GM18519 (cell line): ENCODE measurements at regions not wholly inside any gene's neighbourhood (a gene's known extent, or its start where the extent isn't known, plus 50 kb on each side); places are given as distances from the start of the nearest gene placed in this dataset.
"Not testable (repeated sequence)": the region's sequence is repeated elsewhere in the genome, so short reads cannot be mapped to it uniquely, and the experiment has no call there.

Experiments used
- ATAC-seq: cut with Tn5 transposase; IDR thresholded peaks from one replicate; pipeline ENCODE4 v1.9.1; 2021; ENCODE audit warnings: mild to moderate bottlenecking, moderate library complexity; ENCODE audit not compliant: unreplicated experiment, low FRiP score

DNA sequence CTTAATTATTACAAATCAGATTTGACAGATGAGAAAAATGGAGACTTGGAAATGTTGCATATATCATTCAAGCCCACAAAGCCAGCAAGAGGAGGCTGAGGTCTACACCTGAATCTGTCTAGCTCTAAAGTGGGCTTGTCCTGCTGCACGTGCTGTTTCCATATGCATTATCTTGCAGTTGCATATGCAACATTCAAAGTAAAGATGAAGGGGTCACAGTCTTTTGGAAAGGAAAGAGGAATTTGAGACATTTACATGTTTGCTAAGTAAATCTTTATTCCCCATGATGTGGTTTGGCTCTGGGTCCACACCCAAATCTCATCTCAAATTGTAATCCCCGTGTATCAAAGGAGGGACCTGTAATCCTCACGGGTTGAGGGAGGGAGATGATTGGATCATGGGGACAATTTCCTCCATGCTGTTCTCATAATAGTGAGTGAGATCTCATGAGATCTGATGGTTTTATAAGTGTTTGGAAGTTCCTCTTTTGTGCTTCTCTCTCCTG is 98.3 kb downstream of the BACH1 start:
- ATAC-seq, result no peak

DNA sequence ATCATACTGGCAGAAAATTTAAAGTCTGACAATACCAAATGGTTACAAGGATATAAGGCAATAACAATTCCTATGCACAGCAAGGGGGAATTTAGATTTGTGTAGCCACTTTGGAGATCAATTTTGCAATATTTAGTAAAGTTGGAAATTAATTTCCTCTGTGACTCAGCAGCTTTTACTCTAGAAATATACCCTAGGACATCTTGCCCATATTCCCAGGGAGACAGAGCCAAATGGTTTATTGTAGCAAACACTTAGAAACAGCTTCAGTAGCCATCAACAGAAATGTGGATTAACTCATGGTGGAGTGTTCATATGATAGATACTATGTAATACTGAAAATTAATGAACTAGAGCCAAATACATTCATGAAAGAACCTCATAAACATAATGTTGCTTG is 104.6 kb downstream of the BACH1 start:
- no peak for ATAC-seq

DNA sequence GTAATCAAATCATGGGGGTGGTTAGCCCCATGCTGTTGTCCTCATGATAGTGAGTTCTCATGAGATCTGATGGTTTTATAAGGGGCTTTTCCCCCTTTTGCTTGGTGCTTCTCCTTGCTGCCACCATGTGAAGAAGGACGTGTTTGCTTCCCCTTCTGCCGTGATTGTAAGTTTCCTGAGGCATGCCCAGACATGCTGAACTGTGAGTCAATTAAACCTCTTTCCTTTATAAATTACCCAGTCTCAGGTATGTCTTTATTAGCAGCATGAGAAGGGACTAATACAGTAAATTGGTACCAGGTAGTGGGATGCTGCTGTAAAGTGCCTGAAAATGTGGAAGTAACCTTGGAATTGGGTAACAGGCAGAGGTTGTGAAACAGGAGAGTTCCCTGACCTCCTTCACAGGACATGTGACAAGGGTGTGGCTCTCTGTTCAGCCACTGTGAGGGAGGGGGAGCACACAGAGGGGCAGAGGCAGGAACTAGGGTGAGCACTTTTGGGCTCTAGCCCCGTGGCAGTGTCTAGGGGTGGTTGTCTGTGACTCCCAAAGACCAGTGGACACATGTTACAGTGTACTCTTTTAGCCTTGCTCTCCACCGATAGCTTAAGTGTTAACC is 105.3 kb downstream of the BACH1 start:
- no peak for ATAC-seq

DNA sequence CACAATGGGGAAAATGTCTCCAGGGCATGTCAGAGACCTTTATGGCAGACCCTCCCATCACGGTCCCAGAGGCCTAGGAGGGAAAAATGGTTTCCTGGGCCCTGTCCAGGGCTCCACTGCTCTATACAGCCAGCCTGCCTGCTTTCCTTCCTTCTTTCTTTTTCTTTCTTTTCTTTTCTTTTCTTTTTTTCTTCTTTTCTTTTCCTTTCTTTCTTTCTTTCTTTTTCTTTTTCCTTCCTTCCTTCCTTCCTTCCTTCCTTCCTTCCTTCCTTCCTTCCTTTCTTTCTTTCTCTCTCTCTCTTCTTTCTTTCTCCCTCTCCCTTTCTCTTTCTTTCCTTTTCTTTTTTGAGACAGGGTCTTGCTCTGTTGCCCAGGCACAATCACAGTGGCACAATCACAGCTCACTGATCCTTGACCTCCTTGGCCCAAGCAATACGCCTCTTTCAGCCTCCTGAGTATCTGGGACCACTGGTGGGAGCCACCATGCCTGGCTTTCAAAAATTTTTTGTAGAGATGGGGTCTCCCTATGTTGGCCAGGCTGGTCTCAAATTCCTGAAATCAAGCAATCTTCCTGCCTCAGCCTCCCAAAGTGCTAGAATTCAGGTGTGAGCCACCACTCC is 106.9 kb downstream of the BACH1 start:
- ATAC-seq, result no peak

DNA sequence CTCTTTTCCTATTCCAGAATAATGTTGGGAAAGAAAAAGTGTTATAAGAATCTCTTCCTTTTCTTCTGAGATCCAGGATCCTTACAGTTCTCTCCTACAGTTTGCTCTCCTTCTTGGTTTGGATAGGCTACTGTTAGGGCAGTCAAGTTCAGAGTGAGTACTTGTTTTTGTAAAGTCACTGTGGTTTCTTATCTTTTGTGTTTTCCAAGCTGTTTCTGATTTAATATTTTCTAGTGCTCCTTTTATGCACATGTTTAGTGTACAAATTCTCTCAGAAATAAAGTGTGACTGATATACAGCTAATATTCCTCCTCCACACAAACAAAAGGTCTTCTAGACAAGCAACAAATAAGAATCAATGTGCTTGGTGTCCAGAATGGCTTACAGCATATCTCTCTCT is 107.7 kb downstream of the BACH1 start:
- ATAC-seq, result no peak

DNA sequence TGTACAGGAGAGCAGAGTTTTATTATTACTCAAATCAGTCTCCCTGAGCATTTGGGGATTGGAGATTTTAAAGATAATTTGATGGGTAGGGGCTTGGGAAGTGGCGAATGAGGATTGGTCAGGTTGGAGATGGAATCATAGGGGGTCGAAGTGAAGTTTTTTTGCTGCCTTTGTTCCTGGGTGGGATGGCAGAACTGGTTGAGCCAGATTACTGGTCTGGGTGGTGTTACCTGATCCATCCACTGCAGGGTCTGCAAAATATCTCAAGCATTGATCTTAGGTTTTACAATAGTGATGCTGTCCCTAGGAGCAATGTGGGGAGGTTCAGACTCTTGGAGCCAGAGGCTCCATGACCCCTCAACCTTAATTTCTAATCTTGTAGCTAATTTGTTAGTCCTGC is 108.8 kb downstream of the BACH1 start:
- no peak for ATAC-seq

DNA sequence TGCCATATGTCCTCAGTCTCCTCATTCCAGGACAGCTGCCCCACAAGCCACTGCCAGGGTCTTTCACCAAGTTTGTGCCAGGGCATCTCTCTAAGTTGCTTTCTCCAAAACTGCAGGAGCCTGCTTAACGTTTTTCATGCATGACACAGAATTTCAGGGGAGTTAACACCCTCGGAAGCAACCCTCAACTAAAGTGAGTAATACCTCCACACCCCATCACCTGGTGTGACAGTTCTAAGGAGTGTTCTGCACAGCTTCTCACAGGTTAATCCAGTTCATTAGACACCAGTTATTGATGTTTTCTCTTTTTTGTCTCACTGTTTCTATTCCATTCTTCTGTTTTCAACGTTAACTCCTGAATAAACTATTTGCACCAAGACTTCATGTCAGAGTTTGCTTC is 115.0 kb downstream of the BACH1 start:
- no peak for ATAC-seq

DNA sequence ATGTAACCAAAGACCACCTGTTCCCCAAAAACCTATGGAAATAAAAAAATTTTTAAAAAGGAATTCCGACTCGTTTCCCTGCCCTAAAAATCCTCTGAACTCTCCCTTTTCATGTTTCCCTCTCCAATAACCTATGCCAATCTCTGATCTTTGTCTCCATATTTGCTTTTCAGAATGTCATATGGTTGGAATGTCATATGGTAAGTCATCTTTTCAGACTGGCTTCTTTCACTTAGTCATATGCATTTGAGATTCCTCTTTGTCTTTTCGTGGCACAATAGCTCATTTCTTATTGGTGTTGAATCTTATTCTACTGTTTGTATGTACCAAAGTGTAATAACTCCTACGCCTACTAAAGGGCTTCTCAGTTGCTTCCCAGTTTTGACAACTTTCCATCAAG is 117.5 kb downstream of the BACH1 start:
- no peak for ATAC-seq

DNA sequence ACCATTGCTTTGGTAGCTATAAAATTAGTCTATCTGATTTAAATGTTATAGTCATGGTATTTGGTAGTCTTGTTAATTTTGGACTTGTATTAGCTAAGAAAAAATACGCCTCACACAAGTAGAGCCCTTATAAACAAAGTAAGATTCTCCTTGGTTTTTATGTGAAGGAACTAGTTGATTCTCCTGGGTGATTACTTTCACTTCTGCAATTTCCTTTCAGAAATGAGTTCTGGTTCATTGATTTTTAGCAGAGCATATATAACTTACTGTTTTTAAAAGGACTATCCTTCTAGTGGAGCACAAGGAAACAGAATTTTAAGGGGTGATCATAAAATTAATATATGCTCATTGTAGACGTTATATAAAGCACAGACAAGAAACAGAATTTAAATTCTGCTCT is 120.1 kb downstream of the BACH1 start:
- peak; percentile 70 for ATAC-seq

DNA sequence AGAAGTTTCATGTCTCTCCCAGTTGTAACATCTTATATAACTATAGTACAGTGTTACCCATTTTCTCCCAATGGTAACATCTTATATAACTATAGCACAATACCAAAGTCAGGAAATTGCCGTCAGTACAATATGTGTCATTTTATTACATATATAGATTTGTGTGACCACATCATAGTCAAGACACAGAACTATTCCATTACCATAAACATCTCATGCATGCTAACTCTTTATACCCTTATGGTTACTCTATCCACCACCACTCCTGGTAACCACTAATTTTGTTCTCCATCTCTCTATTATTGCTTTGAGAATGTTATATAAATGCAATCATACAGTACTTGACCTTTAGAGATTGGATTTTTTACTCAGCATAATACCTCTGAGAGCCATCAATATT is 120.7 kb downstream of the BACH1 start:
- ATAC-seq, result peak; percentile 12

DNA sequence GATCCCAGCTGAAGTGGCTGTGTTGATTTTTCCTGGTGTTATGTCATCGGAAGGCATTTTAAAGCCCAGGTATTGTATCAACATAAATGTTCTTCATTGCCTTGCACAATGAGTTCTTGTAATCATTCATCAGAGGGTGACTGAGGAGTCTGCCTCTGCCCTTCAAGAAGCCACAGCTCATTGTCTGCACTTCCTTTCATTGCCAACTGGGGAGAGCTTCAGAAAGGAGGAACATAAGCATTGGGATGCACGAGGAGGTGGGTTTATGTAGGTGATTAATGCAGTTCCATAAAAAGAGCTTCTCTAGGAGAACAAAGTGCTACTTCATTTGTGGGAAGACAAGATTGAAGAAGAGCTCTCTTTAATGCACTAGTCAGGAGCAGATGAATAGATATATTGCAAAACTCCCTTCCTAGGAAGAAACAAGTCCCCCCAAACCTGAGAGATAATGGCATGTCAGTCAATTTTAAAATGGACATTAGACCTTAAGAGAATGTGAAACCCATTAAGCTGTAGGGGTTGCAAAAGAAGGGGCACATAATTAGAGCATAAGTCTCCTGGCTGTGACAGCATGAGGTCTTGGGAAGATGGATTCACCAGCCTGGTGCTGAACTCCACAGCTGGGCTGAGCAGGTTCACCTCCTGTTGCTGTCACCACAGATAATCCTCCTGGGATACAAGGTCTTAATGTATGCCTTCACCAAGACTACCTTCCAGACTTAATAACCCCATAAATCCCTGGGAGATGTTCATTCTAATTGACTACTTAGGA is 124.6 kb downstream of the BACH1 start:
- no peak for ATAC-seq

DNA sequence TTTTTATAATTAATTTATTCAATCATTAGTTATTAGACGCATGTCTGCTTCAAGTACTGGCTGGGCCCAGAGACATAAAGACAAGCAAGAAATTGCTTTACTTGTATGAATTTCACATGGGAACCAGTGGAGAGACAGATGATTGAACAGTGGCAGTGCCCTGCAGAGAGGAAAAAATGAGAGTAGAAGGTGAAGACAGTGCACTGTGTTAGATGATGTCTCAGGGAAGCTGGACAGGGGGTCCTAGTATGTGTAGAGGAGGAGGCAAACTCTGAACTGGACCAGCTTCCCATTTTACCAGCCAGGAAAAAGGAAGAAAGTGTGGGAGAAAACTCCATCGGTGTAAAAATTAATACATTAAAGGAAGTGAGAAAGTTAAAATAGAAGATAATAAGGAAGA is 126.0 kb downstream of the BACH1 start:
- ATAC-seq, result no peak

DNA sequence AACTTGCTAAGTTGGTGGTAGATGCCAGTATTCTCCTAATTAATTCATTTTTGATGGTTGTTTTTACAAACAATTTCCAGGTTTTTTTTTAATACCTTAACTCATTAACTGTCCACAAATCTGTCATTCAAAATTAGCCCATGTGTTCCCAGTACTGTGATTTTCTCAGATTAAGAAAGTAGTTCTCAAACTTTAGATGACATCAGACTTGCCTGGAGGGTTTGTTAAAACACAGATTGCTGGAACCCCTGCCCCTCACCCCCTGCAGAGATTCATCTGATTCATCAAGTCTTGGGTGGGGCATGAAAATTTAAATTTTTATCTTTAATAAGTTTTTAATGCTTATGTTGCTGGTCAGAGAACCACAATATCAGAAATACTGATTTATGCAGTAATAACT is 130.5 kb downstream of the BACH1 start:
- no peak for ATAC-seq

DNA sequence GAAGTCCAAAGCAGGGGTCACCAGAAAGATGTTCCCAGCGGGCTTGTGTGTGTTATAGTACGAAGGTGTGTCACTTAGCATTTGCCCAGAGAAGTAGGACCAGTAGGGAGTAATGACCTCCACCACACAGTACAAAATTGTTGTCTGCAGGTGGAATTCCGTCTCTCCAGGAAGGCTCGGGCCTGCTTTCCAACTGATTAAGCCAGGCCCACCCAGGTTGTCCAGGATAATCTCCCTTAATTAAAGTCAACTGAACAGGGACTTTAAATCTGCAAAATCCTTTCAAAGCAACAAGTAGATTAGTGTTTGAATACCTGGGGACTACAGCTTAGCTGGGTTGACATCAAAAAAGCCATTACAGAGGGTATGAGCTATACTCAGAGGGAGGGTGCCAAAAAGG is 131.3 kb downstream of the BACH1 start:
- no peak for ATAC-seq

DNA sequence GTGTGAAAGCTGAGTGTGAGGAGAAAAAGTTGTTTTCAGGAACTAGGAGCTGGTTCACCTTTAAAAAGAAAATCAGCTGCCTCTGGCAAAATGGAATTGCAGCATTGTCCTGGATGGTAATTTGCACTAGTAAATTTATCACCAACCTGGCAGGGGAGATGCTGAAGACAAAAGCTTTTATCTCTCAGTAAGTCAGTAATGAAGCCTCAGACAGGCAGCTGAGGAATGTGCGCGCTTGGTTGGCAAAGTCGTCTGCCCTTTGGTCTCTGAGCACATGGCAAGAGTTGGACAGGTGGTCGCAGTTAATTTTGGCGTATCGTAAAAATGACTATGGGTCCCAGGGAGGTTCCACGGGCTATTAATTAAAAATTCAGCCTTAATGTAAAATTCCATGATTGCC is 131.9 kb downstream of the BACH1 start:
- ATAC-seq, result no peak

DNA sequence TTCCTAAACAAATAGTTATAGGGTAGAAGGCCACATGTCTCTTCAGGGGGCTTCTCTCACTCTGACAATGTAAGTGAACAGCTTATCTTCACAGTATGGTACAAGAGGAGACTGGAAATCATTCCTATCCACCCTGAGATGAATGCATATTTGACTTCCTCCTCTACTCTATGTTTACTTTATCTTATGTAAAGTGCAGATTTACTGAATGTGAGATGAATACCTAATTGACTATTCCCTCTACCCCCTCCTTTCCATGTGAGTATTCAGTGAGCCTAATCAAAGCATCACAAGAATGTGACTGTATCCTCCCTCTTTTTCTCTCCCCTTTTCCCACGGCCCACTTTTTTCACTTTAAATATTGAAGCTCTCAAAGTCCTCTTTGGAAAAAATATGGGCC is 132.5 kb downstream of the BACH1 start:
- no peak for ATAC-seq

DNA sequence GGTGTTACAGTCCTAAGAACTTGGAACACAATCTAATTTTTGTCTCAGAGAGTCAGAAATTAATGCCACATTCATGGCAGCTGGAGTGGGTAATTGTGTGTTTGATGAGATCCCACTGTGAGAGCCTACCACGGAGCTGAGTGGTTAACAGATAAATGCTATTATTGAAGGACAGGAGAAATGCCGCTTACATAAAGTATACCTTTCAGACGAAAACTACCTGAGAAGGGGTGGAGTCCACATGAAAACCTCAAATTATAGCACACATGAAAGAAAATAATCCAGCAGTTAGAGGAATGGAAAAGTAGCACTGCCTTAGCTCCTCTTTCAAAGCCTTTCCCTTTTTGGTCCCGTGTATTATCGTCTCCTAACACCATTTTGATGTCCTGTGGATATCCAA is 133.0 kb downstream of the BACH1 start:
- ATAC-seq, result no peak

DNA sequence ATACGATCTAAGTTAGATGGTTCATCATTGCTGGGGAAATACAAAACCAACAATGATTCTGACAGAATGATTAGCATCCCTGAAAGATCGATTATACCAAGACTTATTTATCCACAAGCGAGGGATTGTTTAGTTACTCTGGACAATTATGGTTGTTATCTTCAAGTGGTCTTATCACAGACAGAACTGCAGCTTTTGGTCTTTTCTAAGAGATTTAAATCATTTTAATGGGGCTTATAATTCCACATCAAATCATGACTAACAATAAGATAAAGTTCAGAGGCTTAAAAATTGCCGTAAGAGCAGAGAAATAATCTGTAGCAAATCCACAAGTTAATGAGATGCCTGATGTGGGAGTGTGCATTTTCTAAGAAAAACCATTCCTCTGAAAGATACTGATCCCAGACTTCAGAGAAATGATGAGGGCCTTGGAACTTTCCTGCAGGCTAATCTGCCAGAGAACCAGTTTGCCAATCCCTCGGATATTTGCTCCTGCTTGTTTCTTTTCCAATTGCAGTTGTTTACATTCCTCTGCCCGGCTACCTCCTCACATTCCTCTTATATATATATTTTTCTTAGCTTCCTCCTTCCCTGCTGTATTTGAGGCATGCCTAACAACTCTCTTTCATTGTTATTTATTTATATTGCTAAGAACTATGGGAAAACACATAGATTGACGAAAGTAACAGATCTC is 134.8 kb downstream of the BACH1 start:
- ATAC-seq, result no peak

DNA sequence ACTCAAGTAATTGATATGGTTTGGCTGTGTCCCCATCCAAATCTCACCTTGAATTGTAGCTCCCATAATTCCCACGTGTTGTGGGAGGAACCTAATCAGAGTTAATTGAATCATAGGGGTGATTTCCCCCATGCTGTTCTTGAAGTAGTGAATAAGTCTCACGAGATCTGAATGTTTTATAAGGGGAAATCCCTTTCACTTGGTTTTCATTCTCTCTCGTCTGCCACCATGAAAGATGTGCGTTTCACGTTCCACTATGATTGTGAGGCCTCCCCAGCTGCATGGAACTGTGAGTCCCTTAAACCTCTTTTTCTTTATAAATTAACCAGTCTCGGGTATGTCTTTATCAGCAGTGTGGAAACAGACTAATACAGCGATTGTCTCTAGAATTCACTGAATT is 135.4 kb downstream of the BACH1 start:
- no peak for ATAC-seq

DNA sequence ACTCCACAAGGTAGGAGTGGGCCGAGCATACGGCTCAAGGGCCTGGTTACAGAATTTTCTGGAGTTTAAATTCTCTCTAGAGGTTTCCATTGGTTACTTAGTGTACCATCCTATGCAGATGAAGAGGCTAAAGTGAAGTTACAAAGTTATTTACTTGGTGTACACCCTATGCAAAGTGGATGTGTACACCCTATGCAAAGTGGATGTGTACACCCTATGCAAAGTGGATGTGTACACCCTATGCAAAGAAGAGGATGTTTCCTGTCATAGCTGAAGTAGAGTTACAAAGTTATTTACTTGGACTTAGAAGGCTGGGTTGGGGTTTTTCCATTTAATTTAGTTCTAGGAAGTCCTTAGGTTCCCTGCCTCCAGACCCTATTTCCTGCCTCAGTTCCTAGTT is 136.3 kb downstream of the BACH1 start:
- not testable (repeated sequence) for ATAC-seq

DNA sequence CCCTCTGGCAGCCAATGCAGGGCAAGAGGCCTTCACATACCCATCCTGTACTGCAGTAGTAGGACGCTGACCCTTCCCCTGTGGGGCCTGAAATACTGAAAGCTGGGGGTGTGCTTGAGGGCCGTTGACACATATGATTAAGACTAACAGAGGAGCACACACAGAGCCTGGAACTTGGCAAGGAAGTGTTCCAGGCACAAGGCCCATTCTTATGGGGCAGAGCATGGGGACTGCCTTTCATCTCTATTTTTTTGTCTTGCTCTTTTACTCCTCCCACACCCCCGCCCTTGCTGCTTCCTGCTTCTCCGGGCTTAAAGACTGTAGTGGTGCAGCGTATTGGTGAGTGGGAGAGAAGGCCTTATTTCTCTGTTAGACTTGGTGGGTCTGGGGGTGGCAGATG is 137.4 kb downstream of the BACH1 start:
- no peak for ATAC-seq
